PC-3 (cell line): ENCODE measurements at regions not wholly inside any gene's neighbourhood (a gene's known extent, or its start where the extent isn't known, plus 50 kb on each side); places are given as distances from the start of the nearest gene placed in this dataset.

Experiments used
- EZH2 ChIP-seq: fragments of 300-600 bp; sonication (generic); IDR thresholded peaks from one replicate; pipeline ENCODE4 v1.6.1; 2017; ENCODE audit warnings: antibody characterized with exemption, mild to moderate bottlenecking, low read length; ENCODE audit not compliant: unreplicated experiment
- EZH2phosphoT487 ChIP-seq: fragments of 300-600 bp; sonication (generic); IDR thresholded peaks from 2 replicates; pipeline ENCODE4 v1.6.1; 2018; ENCODE audit warnings: mild to moderate bottlenecking, antibody characterized with exemption, low read length, borderline replicate concordance
- TF ChIP-seq, protein P1 (sequence below): fragments of 300-600 bp; sonication (generic); conservative IDR thresholded peaks from 2 replicates; pipeline ENCODE4 v1.5.1; 2017; ENCODE audit warnings: antibody characterized with exemption, low read depth, mild to moderate bottlenecking, low read length

DNA sequence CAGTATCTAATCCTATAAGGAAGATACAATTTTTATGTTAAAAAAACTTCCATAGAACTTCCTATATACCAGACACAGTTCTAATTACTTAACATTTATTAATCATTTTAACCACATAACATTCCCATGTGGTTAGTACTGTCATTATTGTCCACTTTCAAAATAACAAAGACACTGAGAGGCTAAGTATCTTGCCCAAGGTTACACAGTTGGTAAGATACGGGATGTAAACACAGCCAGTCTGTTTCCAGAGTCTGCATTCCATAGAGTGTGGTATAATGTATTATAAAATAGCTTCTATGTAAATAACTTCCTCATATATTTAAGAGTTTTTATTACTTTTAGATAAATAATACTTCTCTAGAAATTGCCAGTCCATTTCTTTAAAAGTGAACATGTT is 383.3 kb upstream of the ETAA1 start:
- TF ChIP-seq, protein P1, sequence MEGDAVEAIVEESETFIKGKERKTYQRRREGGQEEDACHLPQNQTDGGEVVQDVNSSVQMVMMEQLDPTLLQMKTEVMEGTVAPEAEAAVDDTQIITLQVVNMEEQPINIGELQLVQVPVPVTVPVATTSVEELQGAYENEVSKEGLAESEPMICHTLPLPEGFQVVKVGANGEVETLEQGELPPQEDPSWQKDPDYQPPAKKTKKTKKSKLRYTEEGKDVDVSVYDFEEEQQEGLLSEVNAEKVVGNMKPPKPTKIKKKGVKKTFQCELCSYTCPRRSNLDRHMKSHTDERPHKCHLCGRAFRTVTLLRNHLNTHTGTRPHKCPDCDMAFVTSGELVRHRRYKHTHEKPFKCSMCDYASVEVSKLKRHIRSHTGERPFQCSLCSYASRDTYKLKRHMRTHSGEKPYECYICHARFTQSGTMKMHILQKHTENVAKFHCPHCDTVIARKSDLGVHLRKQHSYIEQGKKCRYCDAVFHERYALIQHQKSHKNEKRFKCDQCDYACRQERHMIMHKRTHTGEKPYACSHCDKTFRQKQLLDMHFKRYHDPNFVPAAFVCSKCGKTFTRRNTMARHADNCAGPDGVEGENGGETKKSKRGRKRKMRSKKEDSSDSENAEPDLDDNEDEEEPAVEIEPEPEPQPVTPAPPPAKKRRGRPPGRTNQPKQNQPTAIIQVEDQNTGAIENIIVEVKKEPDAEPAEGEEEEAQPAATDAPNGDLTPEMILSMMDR, result no peak
- no peak for TF ChIP-seq EZH2
- no peak for TF ChIP-seq EZH2phosphoT487
